NCI-H82 (cell line): ENCODE measurements at regions not wholly inside any gene's neighbourhood (a gene's known extent, or its start where the extent isn't known, plus 50 kb on each side); places are given as distances from the start of the nearest gene placed in this dataset.
A peak's percentile ranks its signal among the peaks of the same experiment; 100 is the strongest.

Experiments used
- DNase-seq: peaks from one replicate; lab custom pipeline; 2025; lab: John Stamatoyannopoulos, UW

DNA sequence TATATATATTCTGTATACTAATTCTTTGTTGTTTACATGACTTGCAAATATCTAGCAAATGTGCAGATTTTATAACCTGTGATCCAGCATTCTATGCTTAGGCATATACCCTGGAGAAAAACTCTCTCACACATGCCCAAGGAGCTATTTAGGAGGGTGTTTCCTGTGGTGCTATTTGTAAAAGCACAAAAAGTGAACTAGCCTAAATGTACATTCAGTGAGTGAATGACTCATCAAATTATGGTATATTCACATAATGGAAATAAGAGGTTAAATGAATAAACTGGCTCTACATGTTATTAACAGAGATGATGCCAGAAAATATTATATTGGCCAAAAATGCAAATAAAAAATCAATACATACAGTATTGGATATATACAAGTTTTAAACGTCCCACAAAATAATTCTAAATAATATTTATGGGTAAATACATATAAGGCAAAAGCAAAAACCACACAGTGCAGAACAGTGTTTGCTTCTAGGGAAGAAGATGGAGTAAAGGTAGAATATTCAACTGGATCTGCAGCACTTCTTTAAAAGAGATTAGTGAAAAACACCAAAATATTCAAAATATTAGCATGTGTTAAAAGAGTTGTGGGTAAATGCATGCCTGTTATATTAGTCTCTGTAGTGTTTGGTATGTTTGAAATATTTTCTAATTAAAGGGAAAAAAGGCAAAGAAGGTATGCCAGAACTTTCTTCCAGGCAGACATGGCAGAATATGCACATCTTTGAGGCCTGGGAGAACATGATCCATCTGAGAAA lies 344.7 kb downstream of the KLF5 start:
- DNase-seq, result no peak

DNA sequence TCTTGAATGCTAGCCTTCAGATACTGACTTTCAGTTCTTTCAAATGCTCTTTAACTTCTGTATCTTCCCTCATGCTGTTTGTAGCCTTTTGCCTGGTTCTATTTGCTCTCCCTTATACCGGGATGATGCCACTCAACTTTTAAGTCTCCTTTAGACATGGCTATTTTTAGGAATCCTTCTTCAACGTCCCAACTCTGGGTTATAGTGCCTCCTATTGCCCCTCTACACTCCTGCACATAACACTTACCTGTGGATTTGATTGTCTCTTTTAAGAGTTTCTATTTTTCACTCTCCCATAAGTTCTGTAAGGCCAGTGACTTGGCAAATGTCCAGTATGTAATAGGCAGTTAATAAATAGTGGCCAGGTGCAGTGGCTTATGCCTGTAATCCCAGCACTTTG lies 343.0 kb downstream of the KLF5 start:
- DNase-seq, result peak; percentile 32

DNA sequence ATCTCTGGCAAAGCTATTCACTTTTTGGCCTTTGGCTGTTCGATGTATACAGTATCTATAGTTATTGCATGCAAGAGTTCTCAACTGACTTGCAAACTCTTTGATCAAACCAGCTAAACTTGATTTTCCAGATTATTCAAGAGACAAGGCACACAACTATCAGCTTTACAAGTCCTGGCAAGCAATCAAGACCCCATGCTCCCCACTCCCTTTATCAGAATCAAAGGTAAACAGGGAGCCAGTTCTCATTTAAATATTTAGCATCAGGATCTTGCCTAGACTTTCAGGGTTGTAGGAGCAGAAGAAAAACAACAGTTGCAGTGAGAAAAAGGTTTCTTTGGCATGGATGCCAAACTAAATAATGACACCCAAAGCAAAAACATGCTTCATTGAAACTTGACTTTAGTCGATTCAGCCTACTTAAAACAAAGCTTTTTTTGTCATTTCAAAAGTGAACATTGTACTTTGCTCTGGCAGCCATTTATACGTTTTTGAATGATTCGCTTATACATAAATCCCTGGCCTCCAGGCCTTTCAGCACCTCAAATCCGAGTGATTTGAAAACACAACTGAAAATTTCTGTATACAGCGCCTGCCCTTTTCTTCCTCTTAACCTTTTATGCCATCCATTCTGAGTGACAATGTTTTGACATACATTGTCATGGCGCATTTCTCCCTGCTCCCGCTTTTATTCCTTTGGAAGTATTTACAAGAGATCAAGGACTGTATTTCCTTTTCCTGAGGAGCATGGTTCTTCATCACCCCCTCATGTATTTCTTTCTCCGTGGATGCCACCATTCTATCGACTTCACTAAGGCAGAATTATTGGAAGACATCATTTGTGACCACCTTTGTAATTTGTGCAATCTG lies 340.8 kb downstream of the KLF5 start:
- DNase-seq, result no peak

- no peak for DNase-seq
Observed at GRCh38 chr13:73397496-73398305, 338.9 kb downstream of the KLF5 start.

DNA sequence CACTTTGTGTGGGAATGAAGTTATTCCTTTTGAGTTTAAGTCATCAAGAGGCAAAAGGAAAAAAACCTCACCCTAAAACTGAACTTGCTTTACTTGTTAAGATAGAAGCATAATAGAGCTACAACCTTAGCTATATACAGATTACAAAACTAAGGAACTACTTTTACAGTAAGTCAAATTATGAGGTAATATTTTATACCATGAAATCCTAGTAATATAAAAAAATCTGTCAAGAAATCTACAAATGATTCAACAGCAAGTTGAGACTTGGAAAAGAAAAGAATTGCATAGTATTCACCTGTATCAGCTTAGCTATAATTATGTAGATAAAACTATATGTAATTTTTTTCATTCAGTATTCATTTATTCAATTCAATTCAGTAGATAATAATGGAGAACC lies 335.3 kb downstream of the KLF5 start:
- no peak for DNase-seq

- no peak for DNase-seq
Observed at GRCh38 chr13:73390100-73390499, 331.3 kb downstream of the KLF5 start.

GRCh38 chr13:73388586-73388985 lies 329.8 kb downstream of the KLF5 start:
- no peak for DNase-seq

GRCh38 chr13:73387318-73387717 lies 328.5 kb downstream of the KLF5 start:
- DNase-seq, result no peak

DNA sequence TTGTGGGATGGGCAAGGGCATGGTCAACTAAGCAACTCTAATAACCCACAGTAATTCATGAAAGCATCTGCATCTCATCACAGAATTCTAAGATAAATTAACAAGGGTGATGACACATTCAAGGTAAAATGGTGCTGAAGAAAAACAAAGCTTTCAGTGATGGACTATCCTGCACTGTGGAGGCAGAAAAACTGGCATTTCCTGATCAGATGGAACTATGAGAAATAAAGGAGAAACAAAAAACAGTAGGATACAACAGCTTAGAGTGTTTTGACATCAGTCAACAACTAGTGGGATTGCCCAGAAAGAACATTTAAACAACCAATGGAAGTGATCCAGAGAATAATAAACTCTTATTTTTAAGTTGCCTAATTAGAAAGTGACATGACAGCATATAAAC lies 327.0 kb downstream of the KLF5 start:
- no peak for DNase-seq

DNA sequence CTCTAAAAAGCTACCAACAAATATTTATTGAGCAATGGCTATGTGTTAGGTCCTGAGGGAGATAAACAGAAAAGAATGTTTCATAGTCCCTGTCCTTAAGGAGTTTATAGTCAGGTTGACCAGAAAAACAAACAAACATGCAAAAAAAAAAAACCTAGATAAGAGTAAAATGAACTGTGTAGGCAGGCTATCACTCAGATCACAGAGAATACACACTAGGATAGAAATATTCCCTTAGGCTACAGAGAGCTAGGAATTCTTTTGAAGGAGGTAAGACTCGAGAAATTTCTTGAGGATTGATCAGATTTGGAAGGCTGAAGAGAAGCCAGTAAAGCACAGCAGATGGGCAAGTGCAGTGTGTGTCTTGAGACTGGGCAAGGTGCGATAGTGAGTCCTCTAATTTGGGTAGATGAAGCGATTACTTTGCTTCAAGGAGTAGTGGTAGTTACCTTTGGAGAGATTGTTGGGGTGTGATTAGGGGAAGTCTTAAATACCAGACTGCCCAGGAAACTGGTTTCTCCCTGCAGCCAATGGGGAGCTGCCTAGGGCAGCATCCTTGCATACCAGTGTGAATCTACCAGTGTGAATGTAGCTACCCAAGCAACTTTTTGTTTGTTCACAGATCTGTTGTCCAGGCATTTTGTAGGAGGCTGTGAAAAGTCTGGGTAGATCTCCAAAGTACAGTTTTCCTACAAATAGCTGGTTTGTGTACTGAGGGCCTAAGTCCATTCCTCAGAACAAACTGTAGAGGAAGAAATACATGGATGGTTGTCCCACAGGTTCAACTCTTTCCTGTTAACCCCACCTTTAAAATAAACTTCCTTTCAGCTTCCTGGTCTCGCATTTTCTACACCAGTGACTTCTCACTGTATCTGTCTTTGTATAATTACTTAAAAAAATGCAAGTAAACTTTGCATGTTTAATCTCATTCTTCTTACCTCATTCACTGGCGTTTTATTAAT lies 314.1 kb downstream of the KLF5 start:
- DNase-seq, result no peak

- no peak for DNase-seq
Observed at GRCh38 chr13:73370066-73370465, 311.3 kb downstream of the KLF5 start.

GRCh38 chr13:73369095-73369494 lies 310.3 kb downstream of the KLF5 start:
- no peak for DNase-seq

DNA sequence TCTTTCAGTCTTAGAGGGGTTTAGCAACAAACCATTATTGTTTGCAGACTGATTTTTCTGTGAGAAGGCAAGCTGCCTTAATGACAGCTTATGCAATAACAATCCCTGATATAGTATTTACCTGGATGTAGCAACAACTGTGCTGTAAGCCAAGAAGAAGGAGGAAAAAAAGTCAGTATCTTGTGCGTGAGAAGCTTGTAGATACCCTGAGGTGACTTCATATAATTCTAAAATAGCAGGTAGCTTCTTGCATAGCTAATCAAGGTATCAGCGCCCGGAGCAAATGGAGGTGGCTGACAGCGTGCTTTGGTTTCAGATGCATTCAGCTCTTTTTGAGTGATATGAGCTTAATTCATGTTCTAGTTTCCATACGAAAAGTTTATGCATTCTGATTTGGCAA lies 309.8 kb downstream of the KLF5 start:
- DNase-seq, result no peak

- DNase-seq, result no peak
Observed at GRCh38 chr13:73367886-73368285, 309.1 kb downstream of the KLF5 start.

DNA sequence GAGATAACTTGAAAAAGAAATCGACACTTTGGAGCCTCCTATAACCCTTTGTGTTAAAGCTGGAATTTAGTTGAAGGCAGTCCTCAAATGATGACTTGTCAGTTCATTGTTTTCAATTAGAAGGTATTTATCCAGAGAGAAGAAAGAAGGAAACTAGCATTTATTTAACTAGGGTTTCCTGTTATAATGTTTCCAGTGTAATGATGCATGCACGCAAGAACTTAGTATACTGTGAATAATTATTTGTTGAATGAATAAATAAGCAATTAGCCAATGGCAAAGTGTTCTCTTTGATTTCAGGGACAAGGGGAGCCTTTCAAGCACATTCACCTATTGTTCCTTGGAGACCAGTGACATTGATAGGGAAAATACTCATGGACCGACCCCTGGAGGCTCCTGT lies 307.4 kb downstream of the KLF5 start:
- DNase-seq, result no peak

DNA sequence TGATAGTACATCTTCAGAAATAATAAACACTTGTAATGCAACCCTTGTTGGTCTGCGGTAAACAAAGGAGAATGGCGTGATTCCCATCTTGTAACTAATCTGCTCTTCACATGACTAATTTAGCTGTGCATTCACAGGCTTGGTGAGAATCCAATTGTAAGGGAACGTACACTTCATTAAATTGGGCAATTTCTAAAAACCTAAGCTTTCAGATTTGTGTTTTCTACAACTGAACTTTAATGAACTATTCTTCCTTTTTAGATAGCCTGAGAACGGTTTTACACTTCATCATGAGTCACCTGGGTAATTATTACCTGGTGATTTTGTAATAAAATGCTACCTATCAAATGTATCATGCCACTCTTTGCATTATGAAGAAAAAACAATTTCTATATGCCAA lies 306.9 kb downstream of the KLF5 start:
- no peak for DNase-seq

DNA sequence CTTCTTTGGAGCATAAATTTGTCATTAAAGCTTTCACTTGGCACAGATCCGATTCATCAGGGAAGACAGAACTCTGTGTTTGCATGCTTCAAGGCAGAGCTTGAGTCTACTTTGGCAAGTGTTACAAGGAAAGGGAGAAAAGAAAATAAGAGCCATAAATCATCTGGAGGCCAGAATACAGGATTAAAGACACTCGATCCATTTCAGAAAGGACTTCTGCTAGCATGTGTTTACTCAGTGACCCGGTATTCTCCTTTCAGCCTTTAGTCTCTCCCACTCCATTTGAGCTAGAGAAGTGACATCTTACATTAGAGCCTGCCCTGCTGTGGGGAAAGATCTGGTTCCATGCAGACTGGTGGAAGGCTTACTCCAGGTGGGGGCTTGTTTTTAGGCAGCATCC lies 306.4 kb downstream of the KLF5 start:
- DNase-seq, result peak; percentile 74

DNA sequence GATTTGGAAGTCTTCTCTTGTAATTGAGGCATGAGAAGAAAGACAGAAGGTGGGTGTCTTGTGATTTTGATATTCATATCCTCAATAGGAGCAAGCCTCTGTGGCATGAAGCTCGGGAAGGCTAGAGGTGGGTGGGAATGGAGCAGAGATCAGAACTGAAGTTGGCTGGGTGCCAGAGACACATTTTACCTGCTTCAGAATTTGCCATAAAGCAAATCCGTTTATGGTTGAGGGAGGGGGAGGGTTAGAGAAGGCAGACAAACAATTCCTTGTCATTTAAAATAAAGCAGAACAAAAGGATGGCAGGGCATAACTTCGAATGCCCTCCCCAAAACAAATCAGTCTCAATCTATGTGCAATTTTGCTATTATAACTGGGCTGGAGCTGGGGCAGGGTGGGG lies 305.9 kb downstream of the KLF5 start:
- peak; percentile 76 for DNase-seq

GRCh38 chr13:73358606-73359095 lies 299.8 kb downstream of the KLF5 start:
- DNase-seq, result no peak

DNA sequence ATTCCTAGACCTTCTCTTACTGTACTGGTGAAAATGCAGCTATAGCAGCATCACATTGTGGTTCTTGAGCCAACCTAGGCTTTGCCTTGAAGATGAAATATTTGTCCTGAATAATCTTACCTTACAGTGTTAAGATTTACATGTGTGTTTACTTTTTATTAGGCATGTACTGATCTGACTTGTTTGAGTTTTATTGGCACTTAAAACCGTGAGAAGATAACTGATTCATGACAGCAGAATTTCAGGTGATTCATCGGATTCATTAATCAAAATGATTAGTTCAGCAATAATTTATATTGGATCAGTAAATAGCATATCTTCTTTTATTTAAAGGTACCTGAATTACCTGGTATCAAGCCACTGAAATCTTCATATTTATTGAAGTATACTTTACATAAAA lies 296.3 kb downstream of the KLF5 start:
- no peak for DNase-seq

DNA sequence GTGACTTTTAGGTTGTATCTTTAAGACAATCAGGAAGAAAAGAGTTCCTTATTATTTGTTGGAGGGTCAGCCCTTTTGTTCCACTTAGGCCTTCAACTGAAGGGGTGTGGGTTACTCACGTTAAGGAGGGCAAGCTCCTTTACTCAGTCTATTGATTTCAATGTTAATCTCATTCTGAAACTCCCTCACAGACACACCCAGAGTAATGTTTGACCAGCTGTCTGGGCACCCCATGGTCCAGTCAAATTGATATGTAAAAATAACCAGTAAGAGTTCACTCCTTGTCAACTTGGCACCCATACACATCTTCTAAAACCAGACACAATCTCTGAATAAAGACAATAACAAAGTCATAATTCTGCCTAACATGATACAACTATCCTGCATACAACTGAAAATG lies 292.9 kb downstream of the KLF5 start:
- no peak for DNase-seq
